Thyroid gland (tissue), 4 donors: ENCODE measurements at regions not wholly inside any gene's neighbourhood (a gene's known extent, or its start where the extent isn't known, plus 50 kb on each side); places are given as distances from the start of the nearest gene placed in this dataset.

ENCODE experiments used
- CTCF ChIP-seq, 6 experiments: fragments of 200-600 bp in 3 of 6; fragments of 450-650 bp in 3 of 6; sonication (generic) in 3 of 6; IDR thresholded peaks; one replicate each; pipeline ENCODE4 v1.5.1; 2016 to 2019; ENCODE audit warnings: antibody characterized with exemption in 6 of 6, mild to moderate bottlenecking in 2 of 6, inconsistent platforms in 1 of 6, moderate library complexity in 1 of 6
- POLR2A ChIP-seq, 2 donors: fragments of 450-650 bp; IDR thresholded peaks; one replicate each; pipeline ENCODE4 v1.6.1; 2017; ENCODE audit warnings: antibody characterized with exemption in 2 of 2, mild to moderate bottlenecking in 2 of 2, moderate library complexity in 1 of 2

GRCh38 chr7:131665021-131665420 lies 108.6 kb upstream of the PODXL start:
- TF ChIP-seq CTCF (IDR thresholded peaks at IDR 0.05) = no peak
- no peak for TF ChIP-seq POLR2A (IDR thresholded peaks at IDR 0.05)
